ENCODE measurements at regions not wholly inside any gene's neighbourhood (a gene's known extent, or its start where the extent isn't known, plus 50 kb on each side); places are given as distances from the start of the nearest gene placed in this dataset.
"Not testable (repeated sequence)": the region's sequence is repeated elsewhere in the genome, so short reads cannot be mapped to it uniquely, and the experiment has no call there.

DNA sequence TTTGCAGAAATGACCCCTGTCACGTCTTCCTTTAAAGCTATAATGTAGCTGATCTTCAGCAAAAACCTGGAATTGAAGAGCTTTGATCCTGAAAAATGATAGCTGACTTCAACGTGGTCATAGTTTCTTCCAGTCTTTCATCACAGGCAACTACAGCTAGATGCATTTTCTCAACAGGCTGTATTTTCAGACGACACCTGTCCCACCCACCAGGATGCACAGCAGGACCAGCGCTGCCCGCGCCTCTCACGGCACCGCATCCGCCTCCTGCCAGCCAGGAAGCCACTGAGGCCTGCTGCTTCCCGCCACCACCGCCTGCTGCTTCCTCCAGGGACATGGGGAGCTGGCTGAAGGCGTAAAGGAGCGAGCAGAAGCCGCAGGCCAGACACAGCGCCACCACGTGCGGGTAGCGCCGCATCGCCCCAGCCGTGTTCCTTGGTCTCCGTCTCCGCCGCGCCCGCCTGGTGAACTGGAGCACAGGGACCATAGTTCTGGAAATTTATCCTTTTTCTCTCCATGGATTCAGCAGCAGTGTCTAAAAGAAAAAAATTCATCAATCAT, 215.7 kb downstream of the POTED start:
- DNase-seq (ENCODE audit: low read depth) = not testable (repeated sequence)

GRCh38 chr21:13820286-13820685, 210.7 kb downstream of the POTED start:
- not testable (repeated sequence) for DNase-seq (ENCODE audit: low read depth)

DNA sequence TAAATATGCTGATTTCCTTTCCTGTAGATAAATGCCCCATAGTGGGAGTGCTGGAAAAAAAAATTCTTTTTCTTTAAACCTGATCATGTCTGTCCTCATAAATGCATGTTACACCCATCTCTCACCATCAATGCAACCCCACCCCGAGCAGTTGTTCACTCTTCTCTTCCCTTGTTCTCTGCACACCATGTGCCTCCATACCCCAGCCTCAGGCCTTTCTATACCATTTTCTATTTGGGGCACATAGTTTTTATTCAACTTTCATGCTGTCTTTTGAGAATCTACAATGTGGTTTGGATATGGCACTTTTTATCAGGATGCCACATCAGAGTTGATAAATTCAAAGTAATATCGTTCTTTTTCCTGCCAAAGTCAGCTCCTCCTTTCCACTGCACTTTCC, 202.6 kb downstream of the POTED start:
- not testable (repeated sequence) for DNase-seq (ENCODE audit: low read depth)

DNA sequence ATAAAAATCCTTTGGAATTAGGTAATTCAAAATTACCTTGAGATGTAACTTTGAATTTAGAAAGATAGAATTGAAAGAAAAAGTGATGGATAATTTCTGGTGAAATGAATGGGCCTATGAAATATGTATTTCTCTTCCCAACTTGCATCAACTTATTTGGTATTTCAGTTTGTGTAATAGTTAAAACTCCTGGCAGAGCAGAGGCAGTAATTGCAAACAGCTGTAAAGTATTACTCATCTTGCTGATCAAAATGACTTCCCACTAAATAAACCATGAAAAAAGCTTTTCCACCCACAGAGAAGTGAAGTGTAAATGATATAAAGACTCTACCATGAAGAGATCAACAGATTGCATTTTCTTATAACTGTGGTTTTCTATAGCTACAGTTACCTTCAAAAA, 201.0 kb downstream of the POTED start:
- not testable (repeated sequence) for DNase-seq (ENCODE audit: low read depth)

DNA sequence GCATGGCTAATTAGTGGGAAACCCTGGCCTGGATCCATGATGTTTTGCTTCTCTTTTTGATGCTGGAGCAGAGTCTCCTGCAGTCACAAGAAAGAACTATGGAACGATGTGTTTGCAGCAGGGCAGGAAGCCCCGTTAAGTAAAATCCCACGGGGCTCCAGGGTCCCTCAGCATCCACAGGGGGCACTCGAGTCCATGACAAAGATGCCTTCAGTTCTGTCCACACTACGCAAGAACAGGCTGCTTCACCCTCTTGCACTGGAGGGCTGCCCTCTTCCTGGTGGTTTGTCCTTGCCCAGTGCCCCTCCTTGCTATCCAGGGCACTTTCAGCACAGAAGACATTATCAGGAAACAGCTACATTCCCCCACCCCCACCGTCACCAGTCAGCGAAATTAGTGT, 196.9 kb downstream of the POTED start:
- not testable (repeated sequence) for DNase-seq (ENCODE audit: low read depth)

- DNase-seq (ENCODE audit: low read depth) = not testable (repeated sequence)
Observed at GRCh38 chr21:13802757-13803156, 193.2 kb downstream of the POTED start.

Data from LHCN-M2 (cell line).